ENCODE measurements at regions not wholly inside any gene's neighbourhood (a gene's known extent, or its start where the extent isn't known, plus 50 kb on each side); places are given as distances from the start of the nearest gene placed in this dataset.

- no TSS peak for BruUV-seq (replicated peaks)
- no peaks in the 10 kb centered on the region for H3K4me1 ChIP-seq (ENCODE audit: control insufficient read depth, insufficient read depth, low read length)
- TF ChIP-seq, protein P1, sequence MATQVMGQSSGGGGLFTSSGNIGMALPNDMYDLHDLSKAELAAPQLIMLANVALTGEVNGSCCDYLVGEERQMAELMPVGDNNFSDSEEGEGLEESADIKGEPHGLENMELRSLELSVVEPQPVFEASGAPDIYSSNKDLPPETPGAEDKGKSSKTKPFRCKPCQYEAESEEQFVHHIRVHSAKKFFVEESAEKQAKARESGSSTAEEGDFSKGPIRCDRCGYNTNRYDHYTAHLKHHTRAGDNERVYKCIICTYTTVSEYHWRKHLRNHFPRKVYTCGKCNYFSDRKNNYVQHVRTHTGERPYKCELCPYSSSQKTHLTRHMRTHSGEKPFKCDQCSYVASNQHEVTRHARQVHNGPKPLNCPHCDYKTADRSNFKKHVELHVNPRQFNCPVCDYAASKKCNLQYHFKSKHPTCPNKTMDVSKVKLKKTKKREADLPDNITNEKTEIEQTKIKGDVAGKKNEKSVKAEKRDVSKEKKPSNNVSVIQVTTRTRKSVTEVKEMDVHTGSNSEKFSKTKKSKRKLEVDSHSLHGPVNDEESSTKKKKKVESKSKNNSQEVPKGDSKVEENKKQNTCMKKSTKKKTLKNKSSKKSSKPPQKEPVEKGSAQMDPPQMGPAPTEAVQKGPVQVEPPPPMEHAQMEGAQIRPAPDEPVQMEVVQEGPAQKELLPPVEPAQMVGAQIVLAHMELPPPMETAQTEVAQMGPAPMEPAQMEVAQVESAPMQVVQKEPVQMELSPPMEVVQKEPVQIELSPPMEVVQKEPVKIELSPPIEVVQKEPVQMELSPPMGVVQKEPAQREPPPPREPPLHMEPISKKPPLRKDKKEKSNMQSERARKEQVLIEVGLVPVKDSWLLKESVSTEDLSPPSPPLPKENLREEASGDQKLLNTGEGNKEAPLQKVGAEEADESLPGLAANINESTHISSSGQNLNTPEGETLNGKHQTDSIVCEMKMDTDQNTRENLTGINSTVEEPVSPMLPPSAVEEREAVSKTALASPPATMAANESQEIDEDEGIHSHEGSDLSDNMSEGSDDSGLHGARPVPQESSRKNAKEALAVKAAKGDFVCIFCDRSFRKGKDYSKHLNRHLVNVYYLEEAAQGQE (IDR thresholded peaks at IDR 0.05; ENCODE audit: insufficient read depth in 1 of 2, low read depth in 2 of 2, low read length in 1 of 2): no peak
- TF ChIP-seq POLR2AphosphoS5 (IDR thresholded peaks at IDR 0.05; ENCODE audit: low read depth, low read length) (no peak), SIN3A (IDR thresholded peaks at IDR 0.05; ENCODE audit: borderline replicate concordance, insufficient read depth, low read depth, low read length) (no peak), TCF7L2 (IDR thresholded peaks at IDR 0.05; ENCODE audit: low read depth, low read length) (no peak)
- TF ChIP-seq, protein P2, sequence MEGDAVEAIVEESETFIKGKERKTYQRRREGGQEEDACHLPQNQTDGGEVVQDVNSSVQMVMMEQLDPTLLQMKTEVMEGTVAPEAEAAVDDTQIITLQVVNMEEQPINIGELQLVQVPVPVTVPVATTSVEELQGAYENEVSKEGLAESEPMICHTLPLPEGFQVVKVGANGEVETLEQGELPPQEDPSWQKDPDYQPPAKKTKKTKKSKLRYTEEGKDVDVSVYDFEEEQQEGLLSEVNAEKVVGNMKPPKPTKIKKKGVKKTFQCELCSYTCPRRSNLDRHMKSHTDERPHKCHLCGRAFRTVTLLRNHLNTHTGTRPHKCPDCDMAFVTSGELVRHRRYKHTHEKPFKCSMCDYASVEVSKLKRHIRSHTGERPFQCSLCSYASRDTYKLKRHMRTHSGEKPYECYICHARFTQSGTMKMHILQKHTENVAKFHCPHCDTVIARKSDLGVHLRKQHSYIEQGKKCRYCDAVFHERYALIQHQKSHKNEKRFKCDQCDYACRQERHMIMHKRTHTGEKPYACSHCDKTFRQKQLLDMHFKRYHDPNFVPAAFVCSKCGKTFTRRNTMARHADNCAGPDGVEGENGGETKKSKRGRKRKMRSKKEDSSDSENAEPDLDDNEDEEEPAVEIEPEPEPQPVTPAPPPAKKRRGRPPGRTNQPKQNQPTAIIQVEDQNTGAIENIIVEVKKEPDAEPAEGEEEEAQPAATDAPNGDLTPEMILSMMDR (IDR thresholded peaks at IDR 0.05): no peak
- POLR2A ChIA-PET: no interaction called here
- DNase-seq (ENCODE audit: low read depth, low spot score) (no peak), ATAC-seq (no peak)
- H3K27ac ChIP-seq (ENCODE audit: low read length): no peak overlapping the region
- H3K36me3 ChIP-seq (ENCODE audit: control insufficient read depth, insufficient read depth, low read length): no peaks in the 10 kb centered on the region
- in situ Hi-C loops (cut with HindIII; ENCODE audit: low pct_unique_long_range_greater_than_20kb, low sequenced_read_pairs): no loop called here
- no peaks in the 10 kb centered on the region for H3K27me3 ChIP-seq (ENCODE audit: control insufficient read depth, insufficient read depth, low read length)
- intact Hi-C loops (cut with micrococcal nuclease; ENCODE audit: unreplicated experiment): no loop called here
- H3K4me3 ChIP-seq (ENCODE audit: low read depth in 2 of 2, low read length in 2 of 2): no peak overlapping the region
- no peaks in the 10 kb centered on the region for H3K9me3 ChIP-seq (ENCODE audit: control insufficient read depth, insufficient read depth, low read depth, low read length)
- CTCF ChIA-PET: no interaction called here
Measured at GRCh38 chr4:160492181-160492580, 1389.3 kb downstream of the RAPGEF2 start.

- no peaks in the 10 kb centered on the region for H3K9me3 ChIP-seq (ENCODE audit: control insufficient read depth, insufficient read depth, low read depth, low read length)
- POLR2A ChIA-PET: no interaction called here
- CTCF ChIA-PET: no interaction called here
Measured at GRCh38 chr4:160493206-160493605, 1390.3 kb downstream of the RAPGEF2 start.

More at GRCh38 chr4:160493206-160493605, 1390.3 kb downstream of the RAPGEF2 start:
- TF ChIP-seq POLR2AphosphoS5 (IDR thresholded peaks at IDR 0.05; ENCODE audit: low read depth, low read length) (no peak), SIN3A (IDR thresholded peaks at IDR 0.05; ENCODE audit: borderline replicate concordance, insufficient read depth, low read depth, low read length) (no peak), TCF7L2 (IDR thresholded peaks at IDR 0.05; ENCODE audit: low read depth, low read length) (no peak)
- TF ChIP-seq, protein P2 (IDR thresholded peaks at IDR 0.05): no peak
- TF ChIP-seq, protein P1 (IDR thresholded peaks at IDR 0.05; ENCODE audit: insufficient read depth in 1 of 2, low read depth in 2 of 2, low read length in 1 of 2): no peak
- no peak for DNase-seq (ENCODE audit: low read depth, low spot score)
- ATAC-seq: no peak
- H3K27ac ChIP-seq (ENCODE audit: low read length): no peak overlapping the region
- no peak overlapping the region for H3K4me3 ChIP-seq (ENCODE audit: low read depth in 2 of 2, low read length in 2 of 2)
- in situ Hi-C loops (cut with HindIII; ENCODE audit: low pct_unique_long_range_greater_than_20kb, low sequenced_read_pairs) (no loop called here), intact Hi-C loops (cut with micrococcal nuclease; ENCODE audit: unreplicated experiment) (no loop called here)
- no peaks in the 10 kb centered on the region for H3K4me1 ChIP-seq (ENCODE audit: control insufficient read depth, insufficient read depth, low read length)
- no TSS peak for BruUV-seq (replicated peaks)
- no peaks in the 10 kb centered on the region for H3K36me3 ChIP-seq (ENCODE audit: control insufficient read depth, insufficient read depth, low read length)
- H3K27me3 ChIP-seq (ENCODE audit: control insufficient read depth, insufficient read depth, low read length): no peaks in the 10 kb centered on the region

Measured in Panc1 (cell line).